CD14-positive monocyte (primary cell): ENCODE measurements at regions not wholly inside any gene's neighbourhood (a gene's known extent, or its start where the extent isn't known, plus 50 kb on each side); places are given as distances from the start of the nearest gene placed in this dataset.

Source experiments
- DNase-seq, 3 donors: peaks; one replicate each; pipeline ENCODE4 v3.0.0-alpha.2; 2011 to 2022
- H2AFZ ChIP-seq: 2 replicates; pipeline ENCODE4 v1.6.0; 2012; ENCODE audit warnings: mild to moderate bottlenecking, low read depth, low read length, inconsistent platforms; ENCODE audit not compliant: insufficient read depth, poor library complexity, severe bottlenecking
- H3K27ac ChIP-seq, 2 donors: 1 replicate in 1 of 2; 2 replicates in 1 of 2; pipeline ENCODE4 v1.5.1; 2012 to 2013; ENCODE audit warnings: low read length in 2 of 2, control low read depth in 1 of 2, inconsistent platforms in 1 of 2, low read depth in 1 of 2, mild to moderate bottlenecking in 1 of 2
- H3K27me3 ChIP-seq, 2 donors: one replicate each; pipeline versions ENCODE4 v1.6.0 to v1.6.1; 2011 to 2013; ENCODE audit warnings: low read length in 2 of 2; ENCODE audit not compliant: control insufficient read depth in 2 of 2, insufficient read depth in 2 of 2
- H3K36me3 ChIP-seq, 2 donors: replicated peaks in 1 of 2; 1 replicate in 1 of 2; 2 replicates in 1 of 2; pipeline versions ENCODE4 v1.5.1 to v1.6.1; 2012 to 2013; ENCODE audit warnings: low read length in 2 of 2, control low read depth in 1 of 2, inconsistent platforms in 1 of 2, mild to moderate bottlenecking in 1 of 2; ENCODE audit not compliant: insufficient read depth in 2 of 2, control insufficient read depth in 1 of 2
- H3K4me1 ChIP-seq, 2 donors: 1 replicate in 1 of 2; 2 replicates in 1 of 2; pipeline versions ENCODE4 v1.5.1 to v1.6.1; 2012 to 2013; ENCODE audit warnings: low read length in 2 of 2, control low read depth in 1 of 2, inconsistent platforms in 1 of 2, mild to moderate bottlenecking in 1 of 2, moderate library complexity in 1 of 2; ENCODE audit not compliant: insufficient read depth in 2 of 2, control insufficient read depth in 1 of 2
- H3K4me2 ChIP-seq: replicated peaks from 2 replicates; pipeline ENCODE3; 2012; ENCODE audit warnings: low read length, moderate library complexity, mild to moderate bottlenecking; ENCODE audit not compliant: poor library complexity, severe bottlenecking; ENCODE audit errors: extremely low read depth
- H3K4me3 ChIP-seq, 3 experiments: fragments of 200-600 bp in 1 of 3; sonication (generic) in 1 of 3; replicated peaks in 1 of 3; 1 replicate in 2 of 3; 2 replicates in 1 of 3; pipeline ENCODE4 v1.5.1; 2011 to 2013; ENCODE audit warnings: low read length in 3 of 3, mild to moderate bottlenecking in 3 of 3, control low read depth in 2 of 3, low read depth in 2 of 3, inconsistent platforms in 1 of 3, moderate library complexity in 1 of 3
- H3K79me2 ChIP-seq: 2 replicates; pipeline ENCODE4 v1.6.0; 2012; ENCODE audit warnings: mild to moderate bottlenecking, control low read depth, inconsistent platforms, low read length, moderate library complexity; ENCODE audit not compliant: insufficient read depth
- H3K9ac ChIP-seq: 2 replicates; pipeline ENCODE4 v1.6.0; 2017; ENCODE audit warnings: low read length, mild to moderate bottlenecking; ENCODE audit not compliant: insufficient read depth, poor library complexity, severe bottlenecking
- H3K9me3 ChIP-seq, 2 donors: replicated peaks in 1 of 2; 1 replicate in 1 of 2; 2 replicates in 1 of 2; pipeline versions ENCODE4 v1.5.1 to v1.6.1; 2012 to 2013; ENCODE audit warnings: low read length in 2 of 2, control low read depth in 1 of 2; ENCODE audit not compliant: control insufficient read depth in 1 of 2, insufficient read depth in 1 of 2
- H4K20me1 ChIP-seq: 2 replicates; pipeline ENCODE4 v1.6.0; 2012; ENCODE audit warnings: mild to moderate bottlenecking, low read length, control low read depth, moderate library complexity; ENCODE audit not compliant: insufficient read depth
- H3K27ac Mint-ChIP-seq, 7 donors: one replicate each; pipeline ENCODE4 v1.8.0; 2020; ENCODE audit warnings: mild to moderate bottlenecking in 7 of 7, mixed read lengths in 7 of 7, moderate library complexity in 6 of 7, inconsistent platforms in 2 of 7
- H3K27me3 Mint-ChIP-seq, 3 donors: one replicate each; pipeline ENCODE4 v1.8.0; 2021 to 2022; ENCODE audit warnings: low read depth in 3 of 3, mild to moderate bottlenecking in 3 of 3, mixed read lengths in 3 of 3, moderate library complexity in 3 of 3, inconsistent platforms in 1 of 3
- H3K36me3 Mint-ChIP-seq, 2 donors: one replicate each; pipeline ENCODE4 v1.8.0; 2020; ENCODE audit warnings: mixed read lengths in 2 of 2, inconsistent platforms in 1 of 2, mild to moderate bottlenecking in 1 of 2
- H3K4me1 Mint-ChIP-seq: one replicate; pipeline ENCODE4 v1.8.0; 2020; ENCODE audit warnings: mild to moderate bottlenecking, mixed read lengths
- H3K4me3 Mint-ChIP-seq, 2 donors: one replicate each; pipeline ENCODE4 v1.8.0; 2020; ENCODE audit warnings: mild to moderate bottlenecking in 2 of 2, mixed read lengths in 2 of 2, moderate library complexity in 1 of 2
- H3K9me3 Mint-ChIP-seq, 7 donors: one replicate each; pipeline ENCODE4 v1.8.0; 2020 to 2022; ENCODE audit warnings: mixed read lengths in 7 of 7, mild to moderate bottlenecking in 6 of 7, moderate library complexity in 6 of 7, inconsistent platforms in 2 of 7
- CTCF ChIP-seq: fragments of 200-600 bp; IDR thresholded peaks from one replicate; pipeline ENCODE4 v1.8.0; 2022; ENCODE audit warnings: antibody characterized with exemption, mild to moderate bottlenecking
- WGBS: methylation state at CpG from one replicate; pipeline ENCODE4 v1.1.5; 2013; ENCODE audit warnings: missing lambda C conversion rate; ENCODE audit not compliant: insufficient coverage; 5-methylcytosine and 5-hydroxymethylcytosine counted together
- intact Hi-C, 2 donors: fragments of 100-400 bp; cut with micrococcal nuclease; formaldehyde crosslinking; loops; one replicate each; pipeline versions ENCODE4 v1.15.0 to v1.15.1; 2023

- intact Hi-C loops, result no loop called here
- WGBS, result 88% methylated on average over 2 of the region's 8 CpGs
- Mint-ChIP-seq H3K4me1 (no peaks in the 10 kb centered on the region), H3K27ac (no peak overlapping the region), H3K36me3 (no peaks in the 10 kb centered on the region), H3K4me3 (no peak overlapping the region), H3K9me3 (peaks cover 0 to 5% (median 0%) of the 10 kb centered on the region in 7 donors), H3K27me3 (peaks cover 0 to 1% (median 0%) of the 10 kb centered on the region in 3 donors)
- Histone ChIP-seq H3K27me3 (no peaks in the 10 kb centered on the region), H2AFZ (no peak overlapping the region), H3K9me3 (no peaks in the 10 kb centered on the region), H4K20me1 (no peaks in the 10 kb centered on the region), H3K36me3 (no peaks in the 10 kb centered on the region), H3K27ac (no peak overlapping the region), H3K9ac (no peak overlapping the region), H3K4me3 (no peak overlapping the region), H3K4me1 (no peaks in the 10 kb centered on the region), H3K4me2 (no peak overlapping the region), H3K79me2 (no peaks in the 10 kb centered on the region)
- DNase-seq, result no peak
- no peak for TF ChIP-seq CTCF
These were observed 530.4 kb upstream of the IGFBP7 start for GRCh38 chr4:57640391-57641100.

DNA sequence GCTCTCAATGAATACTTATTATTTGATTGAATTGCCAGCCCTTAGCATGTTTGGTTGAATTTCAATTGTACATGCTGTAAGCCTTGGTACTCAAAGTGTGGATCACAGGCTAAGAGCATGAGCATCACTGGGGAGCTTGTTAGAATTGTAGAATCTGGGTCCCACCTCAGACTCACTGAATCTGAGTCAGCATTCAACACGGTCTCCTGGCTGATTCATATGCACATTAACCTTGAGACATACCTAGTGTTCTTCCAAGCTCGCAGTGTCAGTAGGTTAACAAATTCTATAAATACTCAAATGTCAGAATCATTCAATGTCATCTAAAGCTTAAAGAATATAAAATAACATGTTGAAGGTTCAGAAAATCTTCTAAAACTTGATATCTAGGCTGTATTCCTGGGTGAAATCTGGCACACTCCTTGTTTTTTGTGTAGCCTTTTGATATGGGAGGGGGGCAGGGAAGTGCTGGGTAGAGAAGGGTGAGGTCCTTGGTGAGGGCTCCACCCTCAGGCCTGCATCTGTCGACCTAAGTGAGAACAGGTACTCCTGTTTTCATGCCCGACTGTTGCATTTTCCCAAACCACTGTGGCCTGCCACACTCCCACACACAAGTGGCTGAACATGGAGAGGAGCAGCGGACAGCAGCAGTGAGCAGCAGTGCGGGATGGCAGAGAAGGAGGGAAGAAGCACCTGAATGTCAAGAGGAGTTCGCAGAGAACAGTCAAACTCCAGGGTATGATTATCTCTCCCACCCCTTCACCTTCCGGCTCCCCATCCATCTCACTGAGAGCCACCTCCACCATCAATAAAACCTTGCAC is 529.6 kb upstream of the IGFBP7 start:
- no peaks in the 10 kb centered on the region for H3K79me2 ChIP-seq
- Mint-ChIP-seq H3K36me3 (no peaks in the 10 kb centered on the region), H3K9me3 (peaks cover 0 to 5% (median 0%) of the 10 kb centered on the region in 7 donors), H3K4me1 (no peaks in the 10 kb centered on the region), H3K27me3 (peaks cover 0 to 1% (median 0%) of the 10 kb centered on the region in 3 donors), H3K4me3 (no peak overlapping the region), H3K27ac (peak overlapping the region in 1 of 7 donors; percentile 42)
- no peaks in the 10 kb centered on the region for H3K36me3 ChIP-seq
- H4K20me1 ChIP-seq, result no peaks in the 10 kb centered on the region
- intact Hi-C loops, result no loop called here
- H3K9ac ChIP-seq, result no peak overlapping the region
- no peaks in the 10 kb centered on the region for H3K27me3 ChIP-seq
- H3K4me3 ChIP-seq, result no peak overlapping the region
- no peak overlapping the region for H2AFZ ChIP-seq
- TF ChIP-seq CTCF, result no peak
- H3K9me3 ChIP-seq, result no peaks in the 10 kb centered on the region
- WGBS, result 83% methylated on average over 1 of the region's 8 CpGs
- no peak overlapping the region for H3K4me2 ChIP-seq
- H3K27ac ChIP-seq, result no peak overlapping the region
- no peaks in the 10 kb centered on the region for H3K4me1 ChIP-seq
- DNase-seq, result no peak
